GM20431 (cell line): ENCODE measurements at regions not wholly inside any gene's neighbourhood (a gene's known extent, or its start where the extent isn't known, plus 50 kb on each side); places are given as distances from the start of the nearest gene placed in this dataset.

Source experiments
- in situ Hi-C: fragments of 300-500 bp; cut with MseI, MboI; formaldehyde crosslinking; loops from one replicate; pipeline ENCODE4 v1.15.0; 2020; ENCODE audit warnings: low sequenced_read_pairs; ENCODE audit not compliant: unreplicated experiment

GRCh38 chr2:172376505-172377125, 50.8 kb upstream of the ITGA6 start:
- in situ Hi-C loops: no loop called here

GRCh38 chr2:172377408-172377807, 50.0 kb upstream of the ITGA6 start:
- in situ Hi-C loops: no loop called here
